ENCODE measurements at regions not wholly inside any gene's neighbourhood (a gene's known extent, or its start where the extent isn't known, plus 50 kb on each side); places are given as distances from the start of the nearest gene placed in this dataset.
"Not testable (repeated sequence)": the region's sequence is repeated elsewhere in the genome, so short reads cannot be mapped to it uniquely, and the experiment has no call there.

DNA sequence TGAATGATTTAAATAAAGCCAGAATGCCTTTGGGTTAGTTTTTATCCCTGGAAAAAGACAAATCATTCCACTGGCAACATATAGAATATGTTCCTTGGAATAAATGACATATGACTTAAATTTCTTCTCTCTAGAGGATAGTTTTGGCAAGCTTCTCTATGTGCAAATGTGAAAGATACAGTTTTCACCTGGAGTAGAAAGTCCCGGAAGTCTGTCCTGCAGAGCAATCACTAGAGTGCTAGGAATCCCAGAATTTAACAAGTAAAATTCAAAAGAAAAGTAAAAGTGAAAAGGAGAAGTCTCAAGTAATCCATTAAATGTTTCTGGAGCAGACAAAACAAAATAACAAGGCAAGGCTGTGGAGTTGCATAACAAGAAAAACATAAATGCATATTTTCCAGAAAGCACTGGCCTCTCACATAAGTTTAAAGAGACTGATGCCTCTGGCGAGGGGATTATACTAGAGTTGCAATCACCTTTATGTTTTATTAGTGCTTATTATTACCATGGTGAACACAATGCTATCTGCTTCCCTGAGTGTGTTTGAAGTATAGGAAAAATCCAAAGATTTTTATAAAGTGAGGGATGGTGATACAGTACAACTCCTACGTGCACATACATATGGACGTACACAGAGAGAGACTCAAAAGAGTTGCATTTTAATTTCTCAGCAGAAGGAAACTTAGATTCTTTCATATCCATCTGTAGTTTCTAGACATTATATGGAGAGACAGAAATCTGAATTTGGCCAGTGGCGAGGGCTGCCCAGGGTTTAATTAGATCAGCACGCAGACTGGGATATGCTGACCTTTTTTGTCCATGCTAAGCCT is 188.3 kb upstream of the ANKRD55 start:
- DNase-seq (ENCODE audit: low read depth) = no peak

GRCh38 chr5:56420323-56420722 is 187.2 kb upstream of the ANKRD55 start:
- DNase-seq (ENCODE audit: low read depth) = no peak

DNA sequence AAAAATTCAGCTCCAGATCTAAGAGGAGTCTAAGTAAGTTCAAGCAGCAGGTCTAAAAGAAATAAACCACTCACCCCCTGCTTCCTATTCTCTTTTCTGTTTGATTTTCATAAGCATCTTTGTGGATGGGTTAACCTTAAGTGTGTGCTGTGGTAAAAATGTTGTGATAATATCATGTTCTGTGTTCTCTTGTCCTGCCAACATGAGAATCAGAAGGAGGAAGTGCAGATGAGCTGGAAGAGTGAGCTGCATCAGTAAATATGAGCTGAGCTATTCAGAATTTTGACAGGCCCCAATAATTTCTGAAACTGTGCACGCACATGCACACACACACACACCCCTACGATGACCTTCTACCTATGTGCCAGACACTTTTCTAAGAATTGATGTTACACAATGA is 186.5 kb upstream of the ANKRD55 start:
- no peak for DNase-seq (ENCODE audit: low read depth)

GRCh38 chr5:56415356-56415765 is 182.2 kb upstream of the ANKRD55 start:
- DNase-seq (ENCODE audit: low read depth) = peak; percentile 16

- no peak for DNase-seq (ENCODE audit: low read depth)
These were observed 180.9 kb upstream of the ANKRD55 start for GRCh38 chr5:56414066-56414465.

- DNase-seq (ENCODE audit: low read depth) = no peak
These were observed 180.4 kb upstream of the ANKRD55 start for GRCh38 chr5:56413546-56413945.

DNA sequence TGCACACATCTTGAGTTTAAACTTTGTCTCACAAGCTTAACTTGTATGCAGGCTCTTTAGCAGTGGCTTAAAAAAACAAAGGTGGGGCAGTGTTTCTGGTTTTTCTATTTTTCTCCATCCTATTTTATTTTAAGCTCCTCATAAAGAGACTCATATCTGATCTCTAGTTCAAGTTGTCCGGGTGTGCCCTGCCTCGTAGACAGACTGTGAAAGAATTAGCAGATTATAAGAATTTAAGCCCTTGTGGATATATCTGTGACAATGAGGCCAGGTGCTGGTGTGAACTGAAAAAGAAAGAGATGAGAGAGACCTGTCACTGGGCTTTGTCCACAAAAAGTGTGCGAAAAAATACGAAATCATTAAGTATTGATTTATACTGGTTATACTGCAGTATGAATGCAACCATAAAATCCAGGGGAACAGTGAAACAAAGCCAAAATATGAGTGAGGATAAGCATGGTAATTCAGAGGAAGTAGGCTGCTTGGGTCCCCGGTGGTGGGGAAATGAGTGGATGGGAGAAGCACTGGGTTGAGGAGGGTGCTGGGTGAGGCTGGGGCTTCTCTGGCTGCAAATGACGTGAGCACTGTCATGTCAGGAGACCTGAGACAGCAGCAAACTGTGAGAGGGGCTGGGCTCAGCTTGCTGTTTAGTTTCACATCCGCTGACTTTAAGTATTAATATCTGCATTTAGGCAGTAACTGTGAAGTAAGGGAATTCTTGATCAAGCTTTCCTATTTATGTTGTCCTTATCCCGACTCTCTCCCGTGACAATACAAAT is 179.7 kb upstream of the ANKRD55 start:
- DNase-seq (ENCODE audit: low read depth) = no peak

DNA sequence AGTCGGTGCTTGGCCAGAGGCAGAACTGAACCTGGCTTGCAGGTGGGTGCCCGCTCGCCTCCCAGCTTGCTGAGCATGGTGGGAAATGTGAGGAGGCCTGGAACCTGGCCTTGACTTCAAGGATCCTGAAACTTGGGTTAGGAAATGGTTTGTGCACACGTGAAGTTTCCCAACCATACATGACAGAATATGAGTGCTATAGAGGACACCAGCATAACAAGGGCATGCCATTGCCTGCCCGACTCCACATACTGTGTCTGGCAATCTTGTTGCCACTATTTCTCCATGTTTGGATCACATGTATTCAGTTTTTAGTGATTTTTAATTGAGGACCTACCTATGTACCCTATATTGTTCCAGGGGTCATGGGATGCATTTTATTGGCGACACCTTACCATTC is 177.6 kb upstream of the ANKRD55 start:
- DNase-seq (ENCODE audit: low read depth) = no peak

GRCh38 chr5:56409331-56410190 is 176.4 kb upstream of the ANKRD55 start:
- DNase-seq (ENCODE audit: low read depth) = peak; percentile 79

DNA sequence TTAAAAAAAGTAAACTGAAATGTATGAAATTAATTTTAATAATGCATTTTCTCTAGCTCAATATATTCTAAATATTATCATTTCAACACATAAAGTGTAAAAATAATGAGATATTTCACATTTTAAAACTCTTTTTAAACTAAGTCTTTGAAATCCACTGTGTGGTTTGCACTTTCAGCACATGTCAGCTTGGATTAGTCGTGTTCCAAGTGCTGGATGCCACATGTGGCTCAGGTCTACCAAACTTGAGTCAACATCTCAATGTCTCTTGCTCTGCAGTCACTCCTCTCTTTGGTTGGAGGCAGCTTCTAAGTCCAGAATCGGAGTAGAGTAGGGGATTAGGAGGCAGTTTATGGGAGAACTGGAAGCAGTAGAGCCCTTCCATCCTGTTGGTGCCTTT is 173.7 kb upstream of the ANKRD55 start:
- peak; percentile 33 for DNase-seq (ENCODE audit: low read depth)

GRCh38 chr5:56406221-56406620 is 173.1 kb upstream of the ANKRD55 start:
- peak; percentile 43 for DNase-seq (ENCODE audit: low read depth)

- DNase-seq (ENCODE audit: low read depth) = peak; percentile 82
These were observed 172.2 kb upstream of the ANKRD55 start for GRCh38 chr5:56405116-56405908.

DNA sequence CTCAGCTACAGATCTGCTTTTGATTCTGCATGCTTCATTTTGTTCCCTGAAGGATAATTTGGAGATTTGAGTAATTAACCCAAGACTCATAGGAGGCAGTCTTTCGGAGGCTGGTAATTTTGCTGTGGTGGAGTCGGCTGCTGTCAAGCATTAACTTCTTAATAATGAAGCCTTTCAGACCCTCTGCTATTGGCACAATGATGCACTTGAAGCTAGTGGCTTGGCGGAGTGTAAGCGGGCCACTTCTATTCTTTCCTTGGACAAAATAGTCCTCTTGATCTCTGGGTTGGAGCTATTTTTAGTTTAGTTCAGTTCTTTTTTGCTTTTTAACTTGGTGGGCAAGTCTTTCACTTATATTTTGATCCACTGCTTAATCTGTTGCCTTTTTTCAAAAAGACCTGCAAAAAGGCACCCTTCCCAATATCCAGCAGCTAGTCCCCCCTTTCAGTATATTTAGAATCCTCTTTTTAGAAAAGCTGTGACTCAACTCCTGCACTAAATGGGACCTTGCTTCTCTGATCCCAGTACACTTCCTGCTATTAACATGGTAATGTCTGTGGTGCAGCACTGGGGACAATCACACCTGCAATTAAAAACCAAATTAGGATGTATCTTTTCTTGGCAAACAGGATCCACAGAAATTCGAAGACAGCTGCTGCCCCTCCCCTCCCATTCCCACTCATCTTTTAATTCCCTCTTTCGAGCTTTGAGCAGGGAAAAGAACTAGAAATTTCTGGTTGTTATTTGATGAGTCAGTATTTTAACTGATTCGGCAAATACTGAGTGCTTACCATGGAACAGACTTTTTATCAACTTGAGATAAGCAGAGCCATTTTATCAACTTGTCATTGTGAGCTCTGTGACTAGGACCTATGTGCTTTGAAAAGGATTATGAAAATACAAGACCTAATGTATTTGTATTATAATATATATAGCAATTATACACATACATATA is 169.4 kb upstream of the ANKRD55 start:
- DNase-seq (ENCODE audit: low read depth) = peak; percentile 39

GRCh38 chr5:56397796-56398195 is 164.7 kb upstream of the ANKRD55 start:
- not testable (repeated sequence) for DNase-seq (ENCODE audit: low read depth)

DNA sequence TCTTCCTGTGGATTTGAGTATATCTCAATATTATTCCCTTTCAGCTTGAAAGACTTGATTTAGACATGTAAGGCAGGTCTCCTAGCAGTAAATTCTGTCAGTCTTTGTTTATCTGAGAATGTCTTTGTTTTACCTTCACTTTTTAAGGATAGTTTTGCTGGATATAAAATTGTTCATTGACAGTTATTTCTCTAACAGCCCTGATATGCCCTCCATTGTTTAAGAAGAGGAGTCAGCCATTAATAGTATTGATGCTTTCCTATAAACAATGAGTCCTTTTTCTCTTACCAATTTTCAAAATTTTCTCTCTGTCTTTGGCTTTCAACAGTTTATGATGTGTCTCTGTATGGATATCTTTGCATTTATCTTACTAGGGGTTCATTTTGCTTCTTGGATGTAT is 163.5 kb upstream of the ANKRD55 start:
- DNase-seq (ENCODE audit: low read depth) = no peak

- no peak for DNase-seq (ENCODE audit: low read depth)
These were observed 156.1 kb upstream of the ANKRD55 start for GRCh38 chr5:56389261-56389660.

GRCh38 chr5:56388229-56388985 is 155.3 kb upstream of the ANKRD55 start:
- DNase-seq (ENCODE audit: low read depth) = peak; percentile 70

GRCh38 chr5:56386046-56386445 is 152.9 kb upstream of the ANKRD55 start:
- no peak for DNase-seq (ENCODE audit: low read depth)

- DNase-seq (ENCODE audit: low read depth) = no peak
These were observed 151.1 kb upstream of the ANKRD55 start for GRCh38 chr5:56384186-56384585.
